H1 (cell line): ENCODE measurements at regions not wholly inside any gene's neighbourhood (a gene's known extent, or its start where the extent isn't known, plus 50 kb on each side); places are given as distances from the start of the nearest gene placed in this dataset.

ENCODE experiments used
- CTCF ChIA-PET: fragments of 300-600 bp; sonication (Branson Sonifier 250); formaldehyde crosslinking; loops from one replicate; lab custom pipeline; 2021; ENCODE audit not compliant: partially characterized antibody; lab: Charles Lee
- POLR2A ChIA-PET: fragments of 300-600 bp; sonication (Branson Sonifier 250); formaldehyde crosslinking; loops from one replicate; lab custom pipeline; 2021; ENCODE audit warnings: inconsistent platforms; ENCODE audit not compliant: partially characterized antibody; lab: Charles Lee
- DNase-seq, 2 experiments: peaks; one replicate each; pipeline versions ENCODE4 v3.0.0 to v3.0.0-alpha.2; 2010 to 2022; ENCODE audit warnings: low spot score in 2 of 2, low read depth in 1 of 2, mixed read lengths in 1 of 2
- FAIRE-seq: peaks from 2 replicates; lab custom pipeline; 2011; peaks lifted over from hg19 to GRCh38; lab: Jason Lieb, UNC
- H2AFZ ChIP-seq: 2 replicates; pipeline ENCODE4 v1.8.1; 2012; ENCODE audit warnings: low read length, inconsistent platforms
- H2AK5ac ChIP-seq: 2 replicates; pipeline ENCODE4 v1.6.1; 2013; ENCODE audit warnings: low read depth, low read length
- H2BK120ac ChIP-seq: replicated peaks from 2 replicates; pipeline ENCODE3; 2013; ENCODE audit warnings: low read depth, low read length, inconsistent platforms
- H2BK12ac ChIP-seq: 2 replicates; pipeline ENCODE4 v1.6.1; 2013; ENCODE audit warnings: low read depth, low read length
- H2BK15ac ChIP-seq: 2 replicates; pipeline ENCODE4 v1.6.1; 2013; ENCODE audit warnings: low read length
- H2BK20ac ChIP-seq: 2 replicates; pipeline ENCODE4 v1.6.1; 2013; ENCODE audit warnings: low read length
- H2BK5ac ChIP-seq: 2 replicates; pipeline ENCODE4 v1.6.1; 2013; ENCODE audit warnings: low read depth, low read length
- H3K14ac ChIP-seq: 2 replicates; pipeline ENCODE4 v1.6.1; 2013; ENCODE audit warnings: inconsistent platforms; ENCODE audit not compliant: insufficient read length
- H3K18ac ChIP-seq: 2 replicates; pipeline ENCODE4 v1.6.1; 2013; ENCODE audit warnings: low read length; ENCODE audit errors: extremely low read depth
- H3K23ac ChIP-seq: 2 replicates; pipeline ENCODE4 v1.6.1; 2013; ENCODE audit warnings: inconsistent platforms; ENCODE audit not compliant: insufficient read length
- H3K23me2 ChIP-seq: 2 replicates; pipeline ENCODE4 v1.6.1; 2013; ENCODE audit warnings: low read depth, low read length
- H3K27ac ChIP-seq: 2 replicates; pipeline ENCODE4 v1.6.1; 2011; ENCODE audit warnings: low read depth, low read length, inconsistent platforms
- H3K27me3 ChIP-seq, 4 experiments: replicated peaks in 1 of 4; 1 replicate in 1 of 4; 2 replicates in 3 of 4; pipeline versions ENCODE4 v1.6.1 to v1.8.1; 2011 to 2013; ENCODE audit warnings: low read length in 3 of 4, mild to moderate bottlenecking in 3 of 4, inconsistent platforms in 2 of 4, mixed read lengths in 2 of 4, moderate library complexity in 1 of 4; ENCODE audit not compliant: control insufficient read depth in 3 of 4, insufficient read depth in 3 of 4; ENCODE audit errors: extremely low read depth in 1 of 4
- H3K36me3 ChIP-seq, 4 experiments: 2 replicates each; pipeline versions ENCODE4 v1.6.1 to v1.8.1; 2011 to 2013; ENCODE audit warnings: mild to moderate bottlenecking in 4 of 4, low read length in 3 of 4, moderate library complexity in 2 of 4, control low read depth in 1 of 4, inconsistent platforms in 1 of 4; ENCODE audit not compliant: insufficient read depth in 4 of 4, control insufficient read depth in 2 of 4
- H3K4ac ChIP-seq: replicated peaks from 2 replicates; pipeline ENCODE3; 2013; ENCODE audit warnings: low read length, low read depth, mixed read lengths, inconsistent platforms; ENCODE audit not compliant: insufficient read length
- H3K4me1 ChIP-seq, 4 experiments: replicated peaks in 1 of 4; 1 replicate in 1 of 4; 2 replicates in 3 of 4; pipeline versions ENCODE4 v1.6.1 to v1.8.1; 2011 to 2013; ENCODE audit warnings: low read length in 3 of 4, inconsistent platforms in 2 of 4, mixed read lengths in 1 of 4; ENCODE audit not compliant: insufficient read depth in 4 of 4, control insufficient read depth in 3 of 4
- H3K4me2 ChIP-seq, 2 experiments: 2 replicates each; pipeline versions ENCODE4 v1.6.1 to v1.8.1; 2011 to 2013; ENCODE audit warnings: low read depth in 2 of 2, low read length in 2 of 2, control low read depth in 1 of 2, inconsistent platforms in 1 of 2, mild to moderate bottlenecking in 1 of 2; ENCODE audit not compliant: insufficient read depth in 1 of 2
- H3K4me3 ChIP-seq, 4 experiments: fragments of 200-600, 300-600 bp in 1 of 4; sonication (generic), shearing (Covaris generic), sonication (Bioruptor Twin) in 1 of 4; 2 replicates each; pipeline versions ENCODE4 v1.5.1 to v1.8.1; 2011 to 2016; ENCODE audit warnings: low read length in 4 of 4, low read depth in 3 of 4, control low read depth in 2 of 4, inconsistent platforms in 2 of 4, mild to moderate bottlenecking in 2 of 4, mixed read lengths in 1 of 4, moderate library complexity in 1 of 4; ENCODE audit not compliant: insufficient read depth in 2 of 4; ENCODE audit errors: extremely low read depth in 1 of 4
- H3K56ac ChIP-seq: replicated peaks from 2 replicates; pipeline ENCODE3; 2013; ENCODE audit warnings: low read depth, mild to moderate bottlenecking, mixed read lengths, low read length, inconsistent platforms; ENCODE audit not compliant: insufficient read length
- H3K79me1 ChIP-seq: 2 replicates; pipeline ENCODE4 v1.6.1; 2013; ENCODE audit warnings: low read depth, low read length, control low read depth
- H3K79me2 ChIP-seq, 2 experiments: 2 replicates each; pipeline versions ENCODE4 v1.6.1 to v1.8.1; 2012 to 2013; ENCODE audit warnings: low read length in 2 of 2, mild to moderate bottlenecking in 2 of 2, inconsistent platforms in 1 of 2; ENCODE audit not compliant: insufficient read depth in 2 of 2, control insufficient read depth in 1 of 2
- H3K9ac ChIP-seq, 4 experiments: replicated peaks in 1 of 4; 1 replicate in 1 of 4; 2 replicates in 3 of 4; pipeline versions ENCODE4 v1.6.1 to v1.8.1; 2011 to 2013; ENCODE audit warnings: low read depth in 3 of 4, low read length in 3 of 4, control low read depth in 2 of 4, mild to moderate bottlenecking in 2 of 4, moderate library complexity in 2 of 4, inconsistent platforms in 1 of 4; ENCODE audit errors: extremely low read depth in 1 of 4
- H3K9me3 ChIP-seq, 2 experiments: 2 replicates each; pipeline versions ENCODE4 v1.6.1 to v1.8.1; 2012 to 2013; ENCODE audit warnings: mild to moderate bottlenecking in 2 of 2, moderate library complexity in 2 of 2, control low read depth in 1 of 2, inconsistent platforms in 1 of 2, low read depth in 1 of 2, low read length in 1 of 2, mixed read lengths in 1 of 2; ENCODE audit not compliant: insufficient read depth in 2 of 2
- H4K20me1 ChIP-seq, 2 experiments: replicated peaks in 1 of 2; 2 replicates each; pipeline versions ENCODE3 to v1.8.1; 2011 to 2013; ENCODE audit warnings: inconsistent platforms in 2 of 2, low read length in 2 of 2, mild to moderate bottlenecking in 1 of 2; ENCODE audit not compliant: insufficient read depth in 2 of 2, control insufficient read depth in 1 of 2
- H4K5ac ChIP-seq: 2 replicates; pipeline ENCODE4 v1.6.1; 2013; ENCODE audit warnings: low read length, low read depth, mixed read lengths, inconsistent platforms; ENCODE audit not compliant: insufficient read length
- H4K8ac ChIP-seq: 2 replicates; pipeline ENCODE4 v1.8.0; 2013; ENCODE audit warnings: mild to moderate bottlenecking, moderate library complexity, low read length, inconsistent platforms; ENCODE audit not compliant: insufficient read depth; ENCODE audit errors: extremely low read depth
- H4K91ac ChIP-seq: replicated peaks from 2 replicates; pipeline ENCODE3; 2013; ENCODE audit warnings: low read length, mixed read lengths, inconsistent platforms; ENCODE audit not compliant: insufficient read length
- CTBP2 ChIP-seq: IDR thresholded peaks from 2 replicates; pipeline ENCODE4 v1.7.0; 2011; ENCODE audit warnings: borderline replicate concordance, mild to moderate bottlenecking, moderate library complexity, mixed read lengths, low read length; ENCODE audit not compliant: insufficient read depth, insufficient read length
- CTCF ChIP-seq, 3 experiments: IDR thresholded peaks; 1 replicate in 2 of 3; 2 replicates in 1 of 3; pipeline versions ENCODE4 v1.5.1 to v1.6.1; 2011; ENCODE audit warnings: low read length in 3 of 3, mild to moderate bottlenecking in 3 of 3, inconsistent platforms in 2 of 3, low read depth in 1 of 3, moderate library complexity in 1 of 3; ENCODE audit not compliant: insufficient read depth in 1 of 3; ENCODE audit errors: control extremely low read depth in 1 of 3
- E2F6 ChIP-seq: IDR thresholded peaks from 2 replicates; pipeline ENCODE4 v1.6.1; 2012; ENCODE audit warnings: inconsistent platforms
- EP300 ChIP-seq, 2 experiments: IDR thresholded peaks; 1 replicate in 1 of 2; 2 replicates in 1 of 2; pipeline ENCODE4 v1.6.1; 2011 to 2012; ENCODE audit warnings: low read depth in 2 of 2, low read length in 2 of 2, mild to moderate bottlenecking in 2 of 2, borderline replicate concordance in 1 of 2, inconsistent platforms in 1 of 2, moderate library complexity in 1 of 2
- HDAC2 ChIP-seq, 2 experiments: fragments of 300-600 bp in 1 of 2; sonication (generic) in 1 of 2; IDR thresholded peaks; 2 replicates each; pipeline ENCODE4 v1.6.1; 2011 to 2012; ENCODE audit warnings: low read depth in 2 of 2, low read length in 2 of 2, mild to moderate bottlenecking in 2 of 2, moderate library complexity in 2 of 2, borderline replicate concordance in 1 of 2, inconsistent platforms in 1 of 2
- KDM1A ChIP-seq: fragments of 200-600, 300-600 bp; sonication (generic); IDR thresholded peaks from 2 replicates; pipeline ENCODE4 v1.7.1; 2016; ENCODE audit warnings: mild to moderate bottlenecking, low read length, borderline replicate concordance
- RBBP5 ChIP-seq: IDR thresholded peaks from 2 replicates; pipeline ENCODE4 v1.7.1; 2012; ENCODE audit warnings: low read depth, mild to moderate bottlenecking, inconsistent platforms, low read length, moderate library complexity, borderline replicate concordance
- RXRA ChIP-seq: IDR thresholded peaks from 2 replicates; pipeline ENCODE4 v1.6.1; 2011; ENCODE audit warnings: low read depth, mild to moderate bottlenecking, low read length, moderate library complexity; ENCODE audit not compliant: insufficient read depth
- SIRT6 ChIP-seq: IDR thresholded peaks from one replicate; pipeline ENCODE4 v1.7.1; 2012; ENCODE audit warnings: low read length, inconsistent platforms
- TAF1 ChIP-seq: IDR thresholded peaks from 2 replicates; pipeline ENCODE4 v1.6.1; 2011; ENCODE audit warnings: mild to moderate bottlenecking, low read depth, low read length
- TCF12 ChIP-seq: IDR thresholded peaks from 2 replicates; pipeline ENCODE4 v1.6.1; 2011; ENCODE audit warnings: low read depth, mild to moderate bottlenecking, low read length
- WGBS, 2 experiments: shearing (Covaris generic) in 1 of 2; methylation state at CpG; one replicate each; pipeline versions ENCODE4 v1.1.6 to v1.1.7; 2013 to 2015; ENCODE audit warnings: low lambda C conversion rate in 2 of 2, mixed read lengths in 2 of 2, inconsistent platforms in 1 of 2, low coverage in 1 of 2, missing lambda C conversion rate in 1 of 2; ENCODE audit not compliant: insufficient replicate concordance in 2 of 2, insufficient coverage in 1 of 2, insufficient read length in 1 of 2; ENCODE audit errors: extremely low coverage in 1 of 2, missing lambda C conversion rate in 1 of 2; 5-methylcytosine and 5-hydroxymethylcytosine counted together

- H4K20me1 ChIP-seq = no peaks in the 10 kb centered on the region
- H2BK15ac ChIP-seq = no peak overlapping the region
- no peaks in the 10 kb centered on the region for H3K4me1 ChIP-seq
- CTCF ChIA-PET = interaction anchor here (0.6 kb wide), 1 partner anchor 11 kb away, joined by 3 read pairs; no protein-coding TSS in a partner anchor
- no peak overlapping the region for H3K4me3 ChIP-seq
- no peaks in the 10 kb centered on the region for H3K27me3 ChIP-seq
- H2BK5ac ChIP-seq = no peak overlapping the region
- no peaks in the 10 kb centered on the region for H3K79me1 ChIP-seq
- no peak overlapping the region for H2AK5ac ChIP-seq
- no peak for DNase-seq
- no peak overlapping the region for H4K8ac ChIP-seq
- H3K23me2 ChIP-seq = no peaks in the 10 kb centered on the region
- no peak overlapping the region for H4K91ac ChIP-seq
- no peak overlapping the region for H4K5ac ChIP-seq
- H3K27ac ChIP-seq = no peak overlapping the region
- H3K36me3 ChIP-seq = no peaks in the 10 kb centered on the region
- no peak overlapping the region for H2AFZ ChIP-seq
- POLR2A ChIA-PET = no interaction called here
- no peak overlapping the region for H3K23ac ChIP-seq
- no peaks in the 10 kb centered on the region for H3K9me3 ChIP-seq
- no peak overlapping the region for H3K4ac ChIP-seq
- no peak overlapping the region for H3K9ac ChIP-seq
- H2BK12ac ChIP-seq = no peak overlapping the region
- H3K18ac ChIP-seq = no peak overlapping the region
- H3K4me2 ChIP-seq = no peak overlapping the region
- no peak overlapping the region for H2BK20ac ChIP-seq
- 89% methylated on average over 4 of the region's 4 CpGs; no CpG with 5 or more reads in 1 of the 2 experiments for WGBS, 2 experiments
- FAIRE-seq = no peak
- H3K56ac ChIP-seq = no peak overlapping the region
- H2BK120ac ChIP-seq = no peak overlapping the region
- H3K79me2 ChIP-seq = no peaks in the 10 kb centered on the region
- no peak overlapping the region for H3K14ac ChIP-seq
- TF ChIP-seq CTCF (IDR thresholded peaks at IDR 0.05; ENCODE audit: control extremely low read depth in 1 of 3, insufficient read depth in 1 of 3, low read depth in 1 of 3, low read length in 3 of 3) (no peak), HDAC2 (IDR thresholded peaks at IDR 0.05; ENCODE audit: borderline replicate concordance in 1 of 2, low read depth in 2 of 2, low read length in 2 of 2) (no peak), SIRT6 (no peak), CTBP2 (no peak), EP300 (IDR thresholded peaks at IDR 0.05; ENCODE audit: borderline replicate concordance in 1 of 2, low read depth in 2 of 2, low read length in 2 of 2) (no peak), RBBP5 (no peak), TAF1 (no peak), E2F6 (no peak), KDM1A (no peak), RXRA (no peak), TCF12 (no peak)
Observed at GRCh38 chr4:116949856-116950255, 135.5 kb downstream of the TRAM1L1 start.
